ENCODE measurements at regions not wholly inside any gene's neighbourhood (a gene's known extent, or its start where the extent isn't known, plus 50 kb on each side); places are given as distances from the start of the nearest gene placed in this dataset.

DNA sequence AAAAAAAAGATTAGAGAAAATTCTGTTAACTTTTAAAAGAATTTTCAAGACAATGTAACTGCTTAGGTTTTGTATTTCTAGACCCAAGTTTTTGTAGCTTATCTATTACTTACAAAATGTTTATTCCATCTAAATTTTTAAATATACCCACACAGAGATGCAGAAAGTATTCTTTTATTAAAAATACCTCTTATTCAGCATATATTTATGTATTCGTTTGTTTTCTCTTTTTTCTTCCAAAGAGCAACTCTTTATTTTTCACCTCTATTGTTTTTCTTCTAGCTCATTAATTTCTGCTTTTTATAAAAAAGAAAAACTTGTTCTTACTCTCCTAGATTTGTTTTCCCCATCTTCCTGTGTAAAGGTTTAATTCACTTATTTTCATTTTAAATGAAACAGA is 180.3 kb downstream of the ZDHHC21 start:
- Histone ChIP-seq H3K56ac (replicated peaks; ENCODE audit: insufficient read length, low read depth, low read length) (no peak overlapping the region), H3K36me3 (ENCODE audit: control insufficient read depth in 2 of 4, insufficient read depth in 4 of 4, low read length in 3 of 4) (no peaks in the 10 kb centered on the region), H4K20me1 (replicated peaks in 1 of 2; ENCODE audit: control insufficient read depth in 1 of 2, insufficient read depth in 2 of 2, low read length in 2 of 2) (no peaks in the 10 kb centered on the region), H3K79me1 (ENCODE audit: low read depth, low read length) (no peaks in the 10 kb centered on the region), H3K4me2 (ENCODE audit: insufficient read depth in 1 of 2, low read depth in 2 of 2, low read length in 2 of 2) (no peak overlapping the region), H2AK5ac (ENCODE audit: low read depth, low read length) (no peak overlapping the region), H3K23me2 (ENCODE audit: low read depth, low read length) (no peaks in the 10 kb centered on the region), H2BK120ac (replicated peaks; ENCODE audit: low read depth, low read length) (no peak overlapping the region), H4K5ac (ENCODE audit: insufficient read length, low read depth, low read length) (no peak overlapping the region), H2BK12ac (ENCODE audit: low read depth, low read length) (no peak overlapping the region), H3K9me3 (ENCODE audit: insufficient read depth in 2 of 2, low read depth in 1 of 2, low read length in 1 of 2) (no peaks in the 10 kb centered on the region), H3K4ac (replicated peaks; ENCODE audit: insufficient read length, low read depth, low read length) (no peak overlapping the region), H3K14ac (ENCODE audit: insufficient read length) (no peak overlapping the region), H3K4me3 (ENCODE audit: extremely low read depth in 1 of 4, insufficient read depth in 2 of 4, low read depth in 3 of 4, low read length in 4 of 4) (no peak overlapping the region), H2BK20ac (ENCODE audit: low read length) (no peak overlapping the region), H3K4me1 (replicated peaks in 1 of 4; ENCODE audit: control insufficient read depth in 3 of 4, insufficient read depth in 4 of 4, low read length in 3 of 4) (peaks cover 0 to 17% (median 13%) of the 10 kb centered on the region in 4 experiments; a peak in 6 of 7 replicates), H4K8ac (ENCODE audit: extremely low read depth, insufficient read depth, low read length) (no peak overlapping the region), H4K91ac (replicated peaks; ENCODE audit: insufficient read length, low read length) (no peak overlapping the region), H2AFZ (ENCODE audit: low read length) (no peak overlapping the region), H2BK5ac (ENCODE audit: low read depth, low read length) (no peak overlapping the region), H3K27ac (ENCODE audit: low read depth, low read length) (no peak overlapping the region), H3K18ac (ENCODE audit: extremely low read depth, low read length) (no peak overlapping the region), H3K79me2 (ENCODE audit: control insufficient read depth in 1 of 2, insufficient read depth in 2 of 2, low read length in 2 of 2) (no peaks in the 10 kb centered on the region), H2BK15ac (ENCODE audit: low read length) (no peak overlapping the region), H3K9ac (replicated peaks in 1 of 4; ENCODE audit: extremely low read depth in 1 of 4, low read depth in 3 of 4, low read length in 3 of 4) (no peak overlapping the region), H3K23ac (ENCODE audit: insufficient read length) (no peak overlapping the region), H3K27me3 (replicated peaks in 1 of 4; ENCODE audit: control insufficient read depth in 3 of 4, extremely low read depth in 1 of 4, insufficient read depth in 3 of 4, low read length in 3 of 4) (no peaks in the 10 kb centered on the region)
- no peak for FAIRE-seq
- POLR2A ChIA-PET (ENCODE audit: partially characterized antibody), result no interaction called here
- CTCF ChIA-PET (ENCODE audit: partially characterized antibody), result interaction anchor here (0.6 to 4.6 kb wide), 4 partner anchors 13 to 379 kb away, joined by 3 to 17 read pairs (median 4); no protein-coding TSS in a partner anchor
- no peak for DNase-seq (ENCODE audit: low read depth in 1 of 2, low spot score in 2 of 2)
- WGBS, 2 experiments (ENCODE audit: extremely low coverage in 1 of 2, insufficient coverage in 1 of 2, insufficient read length in 1 of 2, insufficient replicate concordance in 2 of 2, low coverage in 1 of 2, low lambda C conversion rate in 2 of 2, missing lambda C conversion rate in 1 of 2), result 85% methylated on average over 1 of the region's 1 CpG; no CpG with 5 or more reads in 1 of the 2 experiments
- TF ChIP-seq SIX5 (IDR thresholded peaks at IDR 0.05; ENCODE audit: low read depth, low read length), result no peak
- no peak for TF ChIP-seq KDM4A (IDR thresholded peaks at IDR 0.05; ENCODE audit: low read depth, low read length, severe bottlenecking)
- TF ChIP-seq TAF7 (optimal IDR thresholded peaks at IDR 0.05; ENCODE audit: borderline replicate concordance, low read depth, low read length), result no peak
- TF ChIP-seq CHD2 (IDR thresholded peaks at IDR 0.05; ENCODE audit: low read length), result no peak
- no peak for TF ChIP-seq SUZ12 (IDR thresholded peaks at IDR 0.05; ENCODE audit: low read length)
- no peak for TF ChIP-seq CHD1 (IDR thresholded peaks at IDR 0.05; ENCODE audit: low read depth, low read length)
- TF ChIP-seq CEBPB (IDR thresholded peaks at IDR 0.05; ENCODE audit: low read depth, low read length), result no peak
- TF ChIP-seq BACH1 (IDR thresholded peaks at IDR 0.05; ENCODE audit: low read length), result no peak
- no peak for TF ChIP-seq EP300 (IDR thresholded peaks at IDR 0.05; ENCODE audit: borderline replicate concordance in 1 of 2, low read depth in 2 of 2, low read length in 2 of 2)
- no peak for TF ChIP-seq HDAC6 (IDR thresholded peaks at IDR 0.05; ENCODE audit: low read depth, low read length)
- TF ChIP-seq EZH2 (IDR thresholded peaks at IDR 0.05; ENCODE audit: low read depth, low read length, severe bottlenecking), result no peak
- no peak for TF ChIP-seq MAFK (IDR thresholded peaks at IDR 0.05; ENCODE audit: low read depth, low read length)
- TF ChIP-seq, protein P1, sequence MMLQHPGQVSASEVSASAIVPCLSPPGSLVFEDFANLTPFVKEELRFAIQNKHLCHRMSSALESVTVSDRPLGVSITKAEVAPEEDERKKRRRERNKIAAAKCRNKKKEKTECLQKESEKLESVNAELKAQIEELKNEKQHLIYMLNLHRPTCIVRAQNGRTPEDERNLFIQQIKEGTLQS (IDR thresholded peaks at IDR 0.05; ENCODE audit: insufficient read depth, low read depth, low read length), result no peak
- TF ChIP-seq SIN3A (conservative IDR thresholded peaks at IDR 0.05 in 1 of 2, IDR thresholded peaks at IDR 0.05 in 1 of 2; ENCODE audit: low read depth in 1 of 2, low read length in 2 of 2), result no peak
